Uterus (tissue), 2 donors: ENCODE measurements at regions not wholly inside any gene's neighbourhood (a gene's known extent, or its start where the extent isn't known, plus 50 kb on each side); places are given as distances from the start of the nearest gene placed in this dataset.

Experiments
- POLR2A ChIP-seq, 2 donors: fragments of 450-650 bp; IDR thresholded peaks; one replicate each; pipeline ENCODE4 v1.6.1; 2016; ENCODE audit warnings: antibody characterized with exemption in 2 of 2, mild to moderate bottlenecking in 1 of 2, moderate library complexity in 1 of 2
- TF ChIP-seq, protein P1 (sequence below), 4 experiments: fragments of 200-600 bp in 2 of 4; fragments of 450-650 bp in 2 of 4; sonication (generic) in 2 of 4; IDR thresholded peaks; one replicate each; pipeline ENCODE4 v1.5.1; 2016 to 2019; ENCODE audit warnings: antibody characterized with exemption in 4 of 4, mild to moderate bottlenecking in 2 of 4, moderate library complexity in 1 of 4

DNA sequence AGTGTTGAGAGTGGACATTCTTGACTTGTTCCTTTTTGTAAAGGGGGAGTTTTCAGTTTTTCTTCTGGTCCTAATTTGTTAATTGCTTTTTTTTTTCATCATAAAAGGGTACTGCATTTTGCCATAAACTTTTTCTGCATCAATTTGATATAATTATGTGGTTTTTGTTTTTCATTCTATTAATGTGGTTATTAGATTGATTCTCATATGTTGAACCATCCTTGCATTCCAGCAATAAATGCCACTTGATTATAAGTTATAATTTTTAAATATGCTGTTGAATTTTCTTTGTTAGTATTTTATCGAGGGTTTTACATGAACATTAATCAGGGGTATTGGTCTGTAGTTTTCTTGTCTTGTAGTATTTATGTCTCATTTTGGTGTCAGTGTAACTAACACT is 87.2 kb upstream of the SMIM36 start:
- TF ChIP-seq, protein P1, sequence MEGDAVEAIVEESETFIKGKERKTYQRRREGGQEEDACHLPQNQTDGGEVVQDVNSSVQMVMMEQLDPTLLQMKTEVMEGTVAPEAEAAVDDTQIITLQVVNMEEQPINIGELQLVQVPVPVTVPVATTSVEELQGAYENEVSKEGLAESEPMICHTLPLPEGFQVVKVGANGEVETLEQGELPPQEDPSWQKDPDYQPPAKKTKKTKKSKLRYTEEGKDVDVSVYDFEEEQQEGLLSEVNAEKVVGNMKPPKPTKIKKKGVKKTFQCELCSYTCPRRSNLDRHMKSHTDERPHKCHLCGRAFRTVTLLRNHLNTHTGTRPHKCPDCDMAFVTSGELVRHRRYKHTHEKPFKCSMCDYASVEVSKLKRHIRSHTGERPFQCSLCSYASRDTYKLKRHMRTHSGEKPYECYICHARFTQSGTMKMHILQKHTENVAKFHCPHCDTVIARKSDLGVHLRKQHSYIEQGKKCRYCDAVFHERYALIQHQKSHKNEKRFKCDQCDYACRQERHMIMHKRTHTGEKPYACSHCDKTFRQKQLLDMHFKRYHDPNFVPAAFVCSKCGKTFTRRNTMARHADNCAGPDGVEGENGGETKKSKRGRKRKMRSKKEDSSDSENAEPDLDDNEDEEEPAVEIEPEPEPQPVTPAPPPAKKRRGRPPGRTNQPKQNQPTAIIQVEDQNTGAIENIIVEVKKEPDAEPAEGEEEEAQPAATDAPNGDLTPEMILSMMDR (IDR thresholded peaks at IDR 0.05), result no peak
- TF ChIP-seq POLR2A (IDR thresholded peaks at IDR 0.05), result no peak
